ENCODE measurements at regions not wholly inside any gene's neighbourhood (a gene's known extent, or its start where the extent isn't known, plus 50 kb on each side); places are given as distances from the start of the nearest gene placed in this dataset.

DNA sequence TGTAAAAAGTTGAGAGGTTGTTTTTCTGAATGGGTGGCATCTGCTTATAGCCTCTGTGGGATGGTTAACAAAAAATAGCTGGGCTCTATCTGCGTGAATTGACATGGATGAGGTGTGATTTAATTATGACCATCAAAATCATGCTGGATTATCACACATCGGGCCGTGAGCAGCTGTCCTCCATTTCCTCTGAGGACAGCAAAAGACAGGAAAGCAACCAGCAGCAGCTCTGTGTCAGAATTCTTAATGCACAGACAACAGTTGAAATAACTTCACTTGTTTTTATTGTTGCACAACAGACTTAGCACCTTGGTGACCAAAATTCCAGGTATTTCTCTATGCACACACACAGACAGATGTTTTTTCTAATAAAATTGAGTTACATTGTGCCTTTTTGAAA is 54.5 kb upstream of the LAPTM5 start:
- TF ChIP-seq CTCF (IDR thresholded peaks at IDR 0.05) (no peak), POLR2A (IDR thresholded peaks at IDR 0.05) (no peak)

Data from Peyer's patch (tissue), 4 donors.